ENCODE measurements at regions not wholly inside any gene's neighbourhood (a gene's known extent, or its start where the extent isn't known, plus 50 kb on each side); places are given as distances from the start of the nearest gene placed in this dataset.

DNA sequence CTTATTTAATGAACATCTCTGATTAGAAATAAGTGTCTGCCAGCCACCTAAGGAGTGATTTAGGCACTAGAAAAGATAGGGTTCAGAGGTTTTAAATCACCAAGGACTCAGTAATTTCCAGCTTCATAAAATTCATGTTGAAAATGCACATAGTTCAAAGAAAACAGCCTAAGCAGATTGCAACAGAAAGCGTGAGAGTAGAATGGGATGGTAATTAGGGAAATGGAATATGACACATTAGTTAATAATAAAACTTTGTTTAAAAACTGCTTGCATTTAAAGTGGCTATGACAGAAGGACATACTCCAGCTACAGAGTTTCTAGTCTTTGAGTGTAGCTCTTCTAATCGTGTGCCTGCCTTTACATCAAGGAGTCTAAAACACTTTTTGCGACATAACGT, 490.8 kb downstream of the TLE4 start:
- no peak overlapping the region for H3K4ac ChIP-seq (replicated peaks; ENCODE audit: insufficient read length, low read depth, low read length)
- no peaks in the 10 kb centered on the region for H3K27me3 ChIP-seq (replicated peaks in 1 of 4; ENCODE audit: control insufficient read depth in 3 of 4, extremely low read depth in 1 of 4, insufficient read depth in 3 of 4, low read length in 3 of 4)
- no peak overlapping the region for H2AK5ac ChIP-seq (ENCODE audit: low read depth, low read length)
- no peak overlapping the region for H4K91ac ChIP-seq (replicated peaks; ENCODE audit: insufficient read length, low read length)
- H3K56ac ChIP-seq (replicated peaks; ENCODE audit: insufficient read length, low read depth, low read length): no peak overlapping the region
- H3K23me2 ChIP-seq (ENCODE audit: low read depth, low read length): no peaks in the 10 kb centered on the region
- H4K5ac ChIP-seq (ENCODE audit: insufficient read length, low read depth, low read length): no peak overlapping the region
- POLR2A ChIA-PET (ENCODE audit: partially characterized antibody): no interaction called here
- H3K79me2 ChIP-seq (ENCODE audit: control insufficient read depth in 1 of 2, insufficient read depth in 2 of 2, low read length in 2 of 2): no peaks in the 10 kb centered on the region
- peaks cover 0 to 5% (median 1%) of the 10 kb centered on the region in 4 experiments; a peak in 3 of 7 replicates for H3K4me1 ChIP-seq (replicated peaks in 1 of 4; ENCODE audit: control insufficient read depth in 3 of 4, insufficient read depth in 4 of 4, low read length in 3 of 4)
- no peak overlapping the region for H3K23ac ChIP-seq (ENCODE audit: insufficient read length)
- H2BK15ac ChIP-seq (ENCODE audit: low read length): no peak overlapping the region
- no peaks in the 10 kb centered on the region for H3K79me1 ChIP-seq (ENCODE audit: low read depth, low read length)
- H2AFZ ChIP-seq (ENCODE audit: low read length): no peak overlapping the region
- no peak overlapping the region for H3K27ac ChIP-seq (ENCODE audit: low read depth, low read length)
- H3K18ac ChIP-seq (ENCODE audit: extremely low read depth, low read length): no peak overlapping the region
- H2BK20ac ChIP-seq (ENCODE audit: low read length): no peak overlapping the region
- FAIRE-seq (no peak), DNase-seq (ENCODE audit: low read depth in 1 of 2, low spot score in 2 of 2) (no peak)
- no peaks in the 10 kb centered on the region for H4K20me1 ChIP-seq (replicated peaks in 1 of 2; ENCODE audit: control insufficient read depth in 1 of 2, insufficient read depth in 2 of 2, low read length in 2 of 2)
- H2BK5ac ChIP-seq (ENCODE audit: low read depth, low read length): no peak overlapping the region
- no peak overlapping the region for H3K14ac ChIP-seq (ENCODE audit: insufficient read length)
- peaks cover 3 to 6% of the 10 kb centered on the region in 2 experiments; a peak in 2 of 4 replicates for H3K9me3 ChIP-seq (ENCODE audit: insufficient read depth in 2 of 2, low read depth in 1 of 2, low read length in 1 of 2)
- H4K8ac ChIP-seq (ENCODE audit: extremely low read depth, insufficient read depth, low read length): no peak overlapping the region
- H3K4me2 ChIP-seq (ENCODE audit: insufficient read depth in 1 of 2, low read depth in 2 of 2, low read length in 2 of 2): no peak overlapping the region
- no peak overlapping the region for H2BK120ac ChIP-seq (replicated peaks; ENCODE audit: low read depth, low read length)
- CTCF ChIA-PET (ENCODE audit: partially characterized antibody): interaction anchor here (0.6 to 2.7 kb wide), 2 partner anchors 12 to 1600 kb away, joined by 3 to 7 read pairs; no protein-coding TSS in a partner anchor
- H2BK12ac ChIP-seq (ENCODE audit: low read depth, low read length): no peak overlapping the region
- 0 out of 8 replicates have a peak, but pooled peaks cover 0 to 3% (median 0%) of the 10 kb centered on the region in 4 experiments for H3K36me3 ChIP-seq (ENCODE audit: control insufficient read depth in 2 of 4, insufficient read depth in 4 of 4, low read length in 3 of 4)
- no peak overlapping the region for H3K9ac ChIP-seq (replicated peaks in 1 of 4; ENCODE audit: extremely low read depth in 1 of 4, low read depth in 3 of 4, low read length in 3 of 4)
- 94% methylated on average over 4 of the region's 4 CpGs; no CpG with 5 or more reads in 1 of the 2 experiments for WGBS, 2 experiments (ENCODE audit: extremely low coverage in 1 of 2, insufficient coverage in 1 of 2, insufficient read length in 1 of 2, insufficient replicate concordance in 2 of 2, low coverage in 1 of 2, low lambda C conversion rate in 2 of 2, missing lambda C conversion rate in 1 of 2)
- no peak overlapping the region for H3K4me3 ChIP-seq (ENCODE audit: extremely low read depth in 1 of 4, insufficient read depth in 2 of 4, low read depth in 3 of 4, low read length in 4 of 4)
- TF ChIP-seq CBX5 (IDR thresholded peaks at IDR 0.05; ENCODE audit: low read depth, low read length): no peak
- TF ChIP-seq POU5F1 (IDR thresholded peaks at IDR 0.05; ENCODE audit: low read depth, low read length): no peak
- no peak for TF ChIP-seq CHD1 (IDR thresholded peaks at IDR 0.05; ENCODE audit: low read depth, low read length)
- TF ChIP-seq ZNF274 (IDR thresholded peaks at IDR 0.05; ENCODE audit: borderline replicate concordance, extremely low read depth, low read length): no peak
- no peak for TF ChIP-seq KDM4A (IDR thresholded peaks at IDR 0.05; ENCODE audit: low read depth, low read length, severe bottlenecking)
- TF ChIP-seq, protein P1, sequence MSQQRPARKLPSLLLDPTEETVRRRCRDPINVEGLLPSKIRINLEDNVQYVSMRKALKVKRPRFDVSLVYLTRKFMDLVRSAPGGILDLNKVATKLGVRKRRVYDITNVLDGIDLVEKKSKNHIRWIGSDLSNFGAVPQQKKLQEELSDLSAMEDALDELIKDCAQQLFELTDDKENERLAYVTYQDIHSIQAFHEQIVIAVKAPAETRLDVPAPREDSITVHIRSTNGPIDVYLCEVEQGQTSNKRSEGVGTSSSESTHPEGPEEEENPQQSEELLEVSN (IDR thresholded peaks at IDR 0.05): no peak
- TF ChIP-seq, protein P2, sequence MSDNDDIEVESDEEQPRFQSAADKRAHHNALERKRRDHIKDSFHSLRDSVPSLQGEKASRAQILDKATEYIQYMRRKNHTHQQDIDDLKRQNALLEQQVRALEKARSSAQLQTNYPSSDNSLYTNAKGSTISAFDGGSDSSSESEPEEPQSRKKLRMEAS (IDR thresholded peaks at IDR 0.05): no peak
- no peak for TF ChIP-seq CREB1 (IDR thresholded peaks at IDR 0.05)
- no peak for TF ChIP-seq POLR2A (IDR thresholded peaks at IDR 0.05; ENCODE audit: control extremely low read depth in 1 of 2, low read depth in 2 of 2, low read length in 2 of 2)
- no peak for TF ChIP-seq NANOG (IDR thresholded peaks at IDR 0.05; ENCODE audit: insufficient read depth, low read depth, low read length, poor library complexity, severe bottlenecking)
- no peak for TF ChIP-seq TAF7 (optimal IDR thresholded peaks at IDR 0.05; ENCODE audit: borderline replicate concordance, low read depth, low read length)
- no peak for TF ChIP-seq RBBP5 (IDR thresholded peaks at IDR 0.05; ENCODE audit: borderline replicate concordance, low read depth, low read length)
- TF ChIP-seq CEBPB (IDR thresholded peaks at IDR 0.05; ENCODE audit: low read depth, low read length): no peak
- TF ChIP-seq TAF1 (IDR thresholded peaks at IDR 0.05; ENCODE audit: low read depth, low read length): no peak
- no peak for TF ChIP-seq SIX5 (IDR thresholded peaks at IDR 0.05; ENCODE audit: low read depth, low read length)
